H1 (cell line): ENCODE measurements at regions not wholly inside any gene's neighbourhood (a gene's known extent, or its start where the extent isn't known, plus 50 kb on each side); places are given as distances from the start of the nearest gene placed in this dataset.

Experiments used
- CBX5 ChIP-seq: fragments of 300-800, 300-1000 bp; sonication (generic); IDR thresholded peaks from 2 replicates; pipeline ENCODE4 v1.7.1; 2016; ENCODE audit warnings: antibody characterized with exemption, low read length, low read depth
- EGR1 ChIP-seq: IDR thresholded peaks from 2 replicates; pipeline ENCODE4 v1.6.1; 2011; ENCODE audit warnings: low read depth, low read length, borderline replicate concordance
- KDM4A ChIP-seq: IDR thresholded peaks from one replicate; pipeline ENCODE4 v1.7.1; 2012; ENCODE audit warnings: low read depth, mild to moderate bottlenecking, moderate library complexity, low read length, inconsistent platforms; ENCODE audit not compliant: severe bottlenecking
- RNF2 ChIP-seq: fragments of 200-900, 300-1000 bp; sonication (generic); IDR thresholded peaks from 2 replicates; pipeline ENCODE4 v1.7.1; 2016; ENCODE audit warnings: borderline replicate concordance, low read depth, mild to moderate bottlenecking, antibody characterized with exemption, low read length; ENCODE audit not compliant: poor library complexity, severe bottlenecking; ENCODE audit errors: missing control alignments
- TF ChIP-seq, protein P1 (sequence below): IDR thresholded peaks from 2 replicates; pipeline ENCODE4 v1.6.1; 2011; ENCODE audit warnings: low read length, improper control_type of control experiment

DNA sequence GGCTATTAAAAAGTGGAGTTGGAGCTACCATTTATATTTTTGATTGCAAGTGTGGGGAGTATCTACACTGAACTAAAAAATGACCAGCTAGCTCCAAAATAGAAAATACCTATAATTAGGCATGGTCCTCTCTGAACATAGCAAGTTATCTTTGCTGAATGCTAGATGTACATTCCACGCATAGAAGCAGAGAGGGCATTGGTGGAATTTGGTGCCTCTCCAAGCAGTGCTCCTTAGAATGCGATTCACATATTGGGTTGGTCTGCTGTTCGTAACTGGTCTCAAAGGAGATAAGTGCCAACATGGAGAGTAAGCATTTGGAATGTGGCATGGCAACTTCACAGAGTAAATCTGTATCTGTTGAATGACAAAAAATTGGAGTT, 196.2 kb downstream of the PTN start (continued):
- TF ChIP-seq RNF2: no peak
- TF ChIP-seq, protein P1, sequence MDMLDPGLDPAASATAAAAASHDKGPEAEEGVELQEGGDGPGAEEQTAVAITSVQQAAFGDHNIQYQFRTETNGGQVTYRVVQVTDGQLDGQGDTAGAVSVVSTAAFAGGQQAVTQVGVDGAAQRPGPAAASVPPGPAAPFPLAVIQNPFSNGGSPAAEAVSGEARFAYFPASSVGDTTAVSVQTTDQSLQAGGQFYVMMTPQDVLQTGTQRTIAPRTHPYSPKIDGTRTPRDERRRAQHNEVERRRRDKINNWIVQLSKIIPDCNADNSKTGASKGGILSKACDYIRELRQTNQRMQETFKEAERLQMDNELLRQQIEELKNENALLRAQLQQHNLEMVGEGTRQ: no peak
- no peak for TF ChIP-seq CBX5
- TF ChIP-seq KDM4A: no peak
- no peak for TF ChIP-seq EGR1
